ENCODE measurements at regions not wholly inside any gene's neighbourhood (a gene's known extent, or its start where the extent isn't known, plus 50 kb on each side); places are given as distances from the start of the nearest gene placed in this dataset.

DNA sequence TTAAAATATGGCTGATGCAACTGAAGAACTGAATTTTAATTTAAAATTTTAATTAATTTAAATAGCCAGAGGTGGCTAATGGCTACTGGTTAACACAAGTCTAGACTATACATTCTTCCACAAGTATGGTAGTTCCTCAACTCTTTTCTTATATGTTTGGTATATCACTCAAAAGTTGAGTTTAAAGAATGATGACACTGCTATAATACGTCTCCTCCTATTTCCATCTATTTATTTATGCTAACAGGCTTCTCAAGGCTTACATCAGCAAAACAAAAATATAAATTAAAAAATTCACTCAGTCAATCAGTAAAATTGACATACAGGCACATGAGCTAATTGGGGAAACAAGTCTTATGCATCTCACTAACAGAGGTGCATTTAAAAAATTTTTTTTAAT, 227.9 kb upstream of the PMFBP1 start:
- Histone ChIP-seq H3K4me3 (ENCODE audit: low read length) (no peak overlapping the region), H3K9me3 (ENCODE audit: control insufficient read depth, insufficient read depth, low read length) (no peaks in the 10 kb centered on the region), H3K4me1 (ENCODE audit: control insufficient read depth, insufficient read depth, low read length) (no peaks in the 10 kb centered on the region), H3K27me3 (ENCODE audit: control insufficient read depth, insufficient read depth, low read length) (no peaks in the 10 kb centered on the region), H3K27ac (ENCODE audit: low read length) (no peak overlapping the region), H3K36me3 (ENCODE audit: control insufficient read depth, insufficient read depth, low read length) (no peaks in the 10 kb centered on the region)
- Mint-ChIP-seq H3K4me3 (no peak overlapping the region), H3K4me1 (no peaks in the 10 kb centered on the region), H3K27me3 (ENCODE audit: low read depth in 2 of 2) (no peaks in the 10 kb centered on the region), H3K36me3 (no peaks in the 10 kb centered on the region), H3K9me3 (peaks cover 0 to under 1% of the 10 kb centered on the region in 2 donors), H3K27ac (no peak overlapping the region)
- no peak for ATAC-seq
- WGBS (ENCODE audit: insufficient coverage), result 100% methylated on average over 1 of the region's 1 CpG
- no peak for DNase-seq
- no peak for TF ChIP-seq CTCF (IDR thresholded peaks at IDR 0.05)
- intact Hi-C loops (cut with micrococcal nuclease), result loop anchor here (5.0 kb wide), 1 partner anchor 797 kb away; no protein-coding TSS in a partner anchor

GRCh38 chr16:72397876-72398275, 225.9 kb upstream of the PMFBP1 start:
- Mint-ChIP-seq H3K4me3 (no peak overlapping the region), H3K4me1 (no peaks in the 10 kb centered on the region), H3K27ac (no peak overlapping the region), H3K9me3 (peaks cover 0 to 8% of the 10 kb centered on the region in 2 donors), H3K36me3 (peaks cover 7% of the 10 kb centered on the region), H3K27me3 (ENCODE audit: low read depth in 2 of 2) (no peaks in the 10 kb centered on the region)
- no peaks in the 10 kb centered on the region for H3K27me3 ChIP-seq (ENCODE audit: control insufficient read depth, insufficient read depth, low read length)
- no peak for TF ChIP-seq CTCF (IDR thresholded peaks at IDR 0.05)
- no peak for DNase-seq
- no peak overlapping the region for H3K27ac ChIP-seq (ENCODE audit: low read length)
- H3K9me3 ChIP-seq (ENCODE audit: control insufficient read depth, insufficient read depth, low read length), result no peaks in the 10 kb centered on the region
- H3K36me3 ChIP-seq (ENCODE audit: control insufficient read depth, insufficient read depth, low read length), result no peaks in the 10 kb centered on the region
- H3K4me3 ChIP-seq (ENCODE audit: low read length), result no peak overlapping the region
- no peak for ATAC-seq
- intact Hi-C loops (cut with micrococcal nuclease), result no loop called here
- H3K4me1 ChIP-seq (ENCODE audit: control insufficient read depth, insufficient read depth, low read length), result no peaks in the 10 kb centered on the region

GRCh38 chr16:72394526-72394925, 222.6 kb upstream of the PMFBP1 start:
- Histone ChIP-seq H3K4me3 (ENCODE audit: low read length) (no peak overlapping the region), H3K4me1 (ENCODE audit: control insufficient read depth, insufficient read depth, low read length) (no peaks in the 10 kb centered on the region), H3K9me3 (ENCODE audit: control insufficient read depth, insufficient read depth, low read length) (no peaks in the 10 kb centered on the region), H3K27me3 (ENCODE audit: control insufficient read depth, insufficient read depth, low read length) (no peaks in the 10 kb centered on the region), H3K27ac (ENCODE audit: low read length) (no peak overlapping the region), H3K36me3 (ENCODE audit: control insufficient read depth, insufficient read depth, low read length) (no peaks in the 10 kb centered on the region)
- Mint-ChIP-seq H3K4me3 (no peak overlapping the region), H3K4me1 (no peaks in the 10 kb centered on the region), H3K36me3 (peaks cover 7% of the 10 kb centered on the region), H3K27me3 (ENCODE audit: low read depth in 2 of 2) (no peaks in the 10 kb centered on the region), H3K27ac (no peak overlapping the region), H3K9me3 (peaks cover 0 to 8% of the 10 kb centered on the region in 2 donors)
- TF ChIP-seq CTCF (IDR thresholded peaks at IDR 0.05), result no peak
- DNase-seq (no peak), ATAC-seq (no peak)
- intact Hi-C loops (cut with micrococcal nuclease), result no loop called here

DNA sequence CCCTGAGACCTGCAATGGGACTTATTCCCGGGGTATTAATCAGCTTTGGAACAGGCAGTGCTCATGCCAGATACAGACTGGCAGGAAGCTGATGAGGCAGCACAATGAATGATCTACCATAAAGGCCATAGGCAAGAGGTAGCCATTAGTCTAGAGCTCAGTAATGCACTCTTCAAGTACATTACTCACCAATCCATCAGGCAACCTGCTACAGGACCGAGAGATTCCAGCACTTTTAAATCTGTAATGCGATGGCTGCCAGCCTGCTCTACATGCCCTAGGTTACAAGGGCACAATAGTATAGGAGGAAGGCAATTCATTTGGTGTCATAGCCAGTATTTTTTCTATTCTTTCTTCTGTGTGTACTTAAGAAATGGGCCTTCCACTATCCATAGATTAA, 217.8 kb upstream of the PMFBP1 start:
- H3K9me3 Mint-ChIP-seq, result peaks cover 4 to 10% of the 10 kb centered on the region in 2 donors
- no peak for TF ChIP-seq CTCF (IDR thresholded peaks at IDR 0.05)
- no peaks in the 10 kb centered on the region for H3K27me3 Mint-ChIP-seq (ENCODE audit: low read depth in 2 of 2)
- no peak overlapping the region for H3K27ac Mint-ChIP-seq
- no peak for ATAC-seq
- H3K4me1 Mint-ChIP-seq, result no peaks in the 10 kb centered on the region
- no peak for DNase-seq
- Histone ChIP-seq H3K9me3 (ENCODE audit: control insufficient read depth, insufficient read depth, low read length) (no peaks in the 10 kb centered on the region), H3K36me3 (ENCODE audit: control insufficient read depth, insufficient read depth, low read length) (no peaks in the 10 kb centered on the region), H3K27me3 (ENCODE audit: control insufficient read depth, insufficient read depth, low read length) (no peaks in the 10 kb centered on the region), H3K4me1 (ENCODE audit: control insufficient read depth, insufficient read depth, low read length) (no peaks in the 10 kb centered on the region), H3K27ac (ENCODE audit: low read length) (no peak overlapping the region), H3K4me3 (ENCODE audit: low read length) (no peak overlapping the region)
- peaks cover 15% of the 10 kb centered on the region for H3K36me3 Mint-ChIP-seq
- intact Hi-C loops (cut with micrococcal nuclease), result no loop called here
- no peak overlapping the region for H3K4me3 Mint-ChIP-seq
- WGBS (ENCODE audit: insufficient coverage), result 100% methylated on average over 2 of the region's 3 CpGs
